HG02884 (cell line): ENCODE measurements at regions not wholly inside any gene's neighbourhood (a gene's known extent, or its start where the extent isn't known, plus 50 kb on each side); places are given as distances from the start of the nearest gene placed in this dataset.

Experiments
- ATAC-seq: cut with Tn5 transposase; IDR thresholded peaks from one replicate; pipeline ENCODE4 v1.9.1; 2021; ENCODE audit warnings: mild to moderate bottlenecking, moderate library complexity; ENCODE audit not compliant: unreplicated experiment

DNA sequence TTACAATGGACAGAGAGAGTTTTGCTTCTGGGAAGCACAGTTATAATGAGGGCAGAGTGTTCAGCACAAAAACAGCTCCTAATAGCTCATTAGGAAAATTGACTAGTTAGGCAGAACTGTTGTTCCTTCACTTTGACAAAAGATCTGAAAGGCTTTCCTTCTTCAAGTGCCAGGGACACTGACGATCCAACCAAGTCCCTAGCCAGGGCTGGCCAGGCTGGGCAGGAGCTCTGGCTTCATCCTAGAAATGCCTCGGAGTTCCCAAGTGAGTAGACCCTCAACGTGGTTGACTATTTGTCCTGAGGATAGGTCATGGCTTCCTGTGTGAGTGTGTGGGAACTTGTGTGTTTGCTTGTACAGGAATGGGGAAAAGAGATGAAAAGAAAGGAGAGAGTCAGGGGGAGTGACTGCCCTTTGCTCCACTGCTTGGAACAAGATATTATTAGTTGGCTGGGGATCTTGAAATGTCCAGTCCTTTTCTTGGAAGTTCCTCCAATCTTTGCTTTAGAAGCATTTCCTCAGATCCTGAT is 617.9 kb downstream of the NTRK3 start:
- no peak for ATAC-seq

DNA sequence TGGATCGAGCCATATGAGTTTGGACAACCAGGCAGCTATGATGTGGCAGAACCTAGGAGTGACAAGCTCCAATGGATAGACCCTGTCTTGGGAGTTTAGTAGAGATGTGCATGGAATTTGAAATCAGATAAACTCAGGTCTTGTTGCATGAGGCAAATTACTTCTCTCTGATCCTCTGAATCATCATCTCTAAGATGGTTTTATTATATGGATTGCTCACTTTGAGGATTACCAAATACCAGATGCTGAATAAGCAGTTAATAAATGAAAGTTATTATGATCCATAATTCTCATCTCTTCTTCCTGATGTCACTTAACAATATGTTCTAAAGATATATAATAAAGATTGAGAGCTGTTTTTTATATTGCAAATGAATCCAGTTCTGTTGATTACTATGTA is 622.2 kb downstream of the NTRK3 start:
- ATAC-seq = no peak

DNA sequence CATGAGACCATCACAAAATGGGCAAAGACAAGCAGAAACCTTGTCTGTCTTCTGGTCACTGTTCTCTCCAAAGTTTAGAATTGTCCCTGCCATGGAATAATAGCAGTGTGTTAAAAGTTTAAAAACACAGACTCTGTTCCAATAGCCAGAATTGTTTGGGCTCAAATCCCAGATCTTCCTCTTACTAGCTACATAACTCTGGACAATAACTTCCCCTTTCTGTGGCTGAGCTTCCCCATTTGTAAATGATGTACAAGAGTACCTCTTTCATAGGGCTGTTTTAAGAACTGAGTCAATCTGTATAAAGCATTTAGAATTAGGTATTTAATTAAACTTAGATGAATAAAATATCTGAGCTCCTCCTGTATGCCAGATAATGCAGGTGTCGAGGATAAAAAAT is 623.0 kb downstream of the NTRK3 start:
- ATAC-seq = no peak

DNA sequence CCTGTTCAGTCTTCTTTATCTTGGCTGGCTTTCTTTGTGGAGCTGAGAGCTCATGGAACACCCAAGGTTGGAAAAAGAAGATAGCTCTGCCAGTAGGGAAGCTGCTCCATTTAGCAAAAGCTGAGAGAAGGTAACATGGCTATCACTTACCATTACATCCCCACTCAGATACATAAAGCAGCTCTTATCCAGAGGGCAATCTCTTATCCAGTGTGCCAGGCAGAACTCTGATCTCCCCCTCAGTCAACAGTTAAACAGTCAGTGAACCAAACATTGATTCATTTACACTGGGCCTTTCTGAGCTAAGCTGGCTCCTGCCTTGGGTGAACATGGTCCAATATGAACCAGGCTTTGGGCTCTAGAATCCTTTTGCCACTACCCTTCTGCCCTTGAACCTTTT is 624.2 kb downstream of the NTRK3 start:
- ATAC-seq = no peak

DNA sequence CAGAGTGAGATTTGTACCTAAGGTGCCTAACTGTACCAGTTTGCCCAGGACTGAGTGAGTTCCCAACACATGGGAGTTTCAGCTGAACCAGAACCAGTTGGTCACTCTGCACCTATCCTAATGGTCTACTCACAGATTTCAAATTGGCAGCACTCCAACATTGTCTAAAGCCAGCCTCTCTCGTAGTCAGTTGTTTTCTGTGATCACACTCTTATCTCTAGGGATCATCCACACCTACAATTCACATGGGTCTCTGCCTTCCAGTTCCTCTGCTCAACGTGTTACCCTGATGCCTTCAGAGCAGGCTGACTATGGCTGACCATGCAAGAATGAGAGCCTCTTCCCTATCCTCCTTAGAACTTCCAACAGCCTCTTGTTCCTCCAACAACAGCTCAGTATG is 624.8 kb downstream of the NTRK3 start:
- ATAC-seq = no peak

DNA sequence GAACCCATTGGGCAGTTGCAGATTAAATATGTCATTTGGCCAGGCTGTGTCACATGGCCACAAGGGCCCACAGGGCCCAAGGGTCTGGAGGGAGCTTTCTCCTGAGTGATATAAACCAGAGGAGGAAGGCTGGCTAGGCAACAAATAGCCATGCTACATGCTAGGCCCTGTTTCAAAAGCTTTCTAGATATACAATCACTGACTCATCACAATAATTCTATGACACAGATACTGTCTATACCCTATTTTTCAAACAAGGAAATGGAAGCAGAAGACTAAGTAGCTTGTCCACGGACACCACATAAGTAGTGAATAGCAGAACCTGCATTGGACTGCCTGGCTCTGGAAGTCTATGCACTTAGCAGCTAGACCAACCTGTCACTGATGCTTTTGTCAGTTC is 625.4 kb downstream of the NTRK3 start:
- no peak for ATAC-seq

DNA sequence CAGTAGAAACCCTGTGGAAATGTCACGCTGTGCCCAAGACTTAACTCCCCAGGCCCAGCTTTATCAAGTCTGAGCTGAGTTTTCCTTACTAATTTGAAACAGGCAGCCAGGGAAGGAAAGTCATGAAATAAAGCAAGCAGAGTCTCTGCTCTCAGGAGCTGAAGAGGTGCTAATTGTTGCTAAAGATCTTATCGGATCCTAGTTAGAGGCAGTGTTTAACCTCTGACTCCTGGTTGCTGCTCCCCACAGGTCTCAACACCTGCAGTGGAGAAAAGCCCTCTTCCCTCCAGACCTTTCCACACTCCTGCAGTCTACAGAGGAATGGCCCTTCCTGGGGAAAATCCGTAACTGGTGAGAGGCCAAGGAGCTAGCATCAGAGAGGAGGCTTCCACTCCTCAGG is 628.2 kb downstream of the NTRK3 start:
- ATAC-seq = no peak

DNA sequence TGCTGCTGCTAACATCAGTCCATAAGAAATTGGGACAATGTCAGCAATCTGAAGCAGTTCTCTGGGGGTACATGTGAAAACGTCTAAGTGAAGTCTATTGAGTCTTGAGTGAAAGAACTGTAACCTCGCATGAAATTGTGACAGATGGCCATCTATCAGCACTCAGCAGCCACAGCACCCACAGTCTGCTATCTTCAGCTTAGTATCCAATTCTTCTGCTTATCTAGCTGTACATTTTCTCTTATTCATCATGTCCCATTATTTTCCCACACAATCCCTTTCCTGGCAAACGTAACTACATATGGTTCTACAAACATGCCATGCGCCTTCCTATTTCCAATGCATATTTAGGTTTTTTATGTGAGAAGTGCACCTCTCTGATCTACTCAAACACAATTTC is 629.7 kb downstream of the NTRK3 start:
- no peak for ATAC-seq

DNA sequence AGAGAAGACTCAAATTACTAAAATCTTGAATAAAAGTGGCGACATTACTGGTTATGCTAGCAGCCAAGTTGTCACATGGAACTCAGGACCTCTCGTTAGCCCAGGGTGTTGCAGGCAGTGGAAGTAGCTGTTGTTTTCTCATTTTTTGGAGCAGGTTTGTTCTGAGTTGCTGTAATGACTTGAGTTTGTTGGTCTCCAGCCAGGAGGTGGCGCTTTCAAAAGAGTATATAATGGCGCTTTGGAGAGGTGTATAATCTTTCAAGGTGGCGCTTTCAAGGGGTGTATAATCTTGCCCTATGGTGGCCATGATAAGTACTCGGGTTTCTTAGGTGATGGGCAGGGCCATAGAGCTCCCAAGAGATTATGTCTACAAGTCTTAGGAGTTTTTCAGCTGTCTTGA is 632.7 kb downstream of the NTRK3 start:
- ATAC-seq = no peak

DNA sequence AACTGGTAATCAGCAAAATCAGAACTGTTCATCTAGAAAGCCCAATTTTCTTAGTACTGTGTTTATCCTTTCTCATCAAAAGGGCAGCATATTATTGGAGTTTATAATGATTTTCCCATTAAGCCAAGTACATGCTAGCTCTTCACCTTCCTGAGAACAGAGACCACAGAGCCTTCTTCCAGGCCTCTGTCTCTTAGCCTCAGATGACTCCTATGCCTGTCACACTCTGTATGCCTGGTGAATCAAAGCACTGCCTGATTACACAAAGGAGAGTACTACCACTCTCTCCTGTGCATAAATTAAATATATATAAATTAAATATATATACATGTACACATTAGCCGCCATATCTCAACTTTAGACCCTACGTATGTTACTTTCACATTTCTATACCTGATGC is 636.1 kb downstream of the NTRK3 start:
- ATAC-seq = no peak

DNA sequence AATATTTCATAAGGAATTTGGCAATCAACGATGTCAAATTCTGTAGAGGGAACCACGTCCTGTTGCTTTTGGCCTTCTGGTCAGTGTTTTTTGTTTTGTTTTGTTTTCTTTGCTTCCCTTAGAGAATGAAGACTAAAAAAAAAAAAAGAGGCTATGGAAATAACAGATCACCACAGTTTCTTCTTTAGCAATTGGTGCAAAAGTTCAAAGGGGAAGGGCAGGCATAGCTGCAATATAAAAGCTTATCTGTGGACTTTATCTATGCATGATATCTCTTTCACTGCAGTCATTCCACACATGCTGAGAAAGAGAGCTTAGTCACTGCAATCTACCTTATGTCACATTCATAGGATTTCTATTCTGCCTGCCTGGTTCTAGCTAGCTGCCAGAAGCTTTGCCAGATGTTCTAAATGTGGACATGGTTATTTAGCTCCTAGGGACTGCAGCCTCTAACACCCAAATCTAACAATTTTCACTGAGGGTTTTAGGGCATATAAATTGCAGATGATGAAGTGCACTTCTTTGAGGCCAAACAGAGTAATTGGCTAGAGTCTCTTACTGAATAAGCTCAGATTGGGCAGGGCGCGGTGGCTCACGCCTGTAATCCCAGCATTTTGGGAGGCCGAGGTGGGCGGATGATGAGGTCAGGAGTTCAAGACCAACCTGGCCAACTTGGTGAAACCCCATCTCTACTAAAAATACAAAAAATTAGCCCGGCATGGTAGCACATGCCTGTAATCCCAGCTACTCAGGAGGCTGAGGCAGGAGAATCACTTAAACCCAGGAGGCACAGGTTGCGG is 637.2 kb downstream of the NTRK3 start:
- ATAC-seq = no peak

DNA sequence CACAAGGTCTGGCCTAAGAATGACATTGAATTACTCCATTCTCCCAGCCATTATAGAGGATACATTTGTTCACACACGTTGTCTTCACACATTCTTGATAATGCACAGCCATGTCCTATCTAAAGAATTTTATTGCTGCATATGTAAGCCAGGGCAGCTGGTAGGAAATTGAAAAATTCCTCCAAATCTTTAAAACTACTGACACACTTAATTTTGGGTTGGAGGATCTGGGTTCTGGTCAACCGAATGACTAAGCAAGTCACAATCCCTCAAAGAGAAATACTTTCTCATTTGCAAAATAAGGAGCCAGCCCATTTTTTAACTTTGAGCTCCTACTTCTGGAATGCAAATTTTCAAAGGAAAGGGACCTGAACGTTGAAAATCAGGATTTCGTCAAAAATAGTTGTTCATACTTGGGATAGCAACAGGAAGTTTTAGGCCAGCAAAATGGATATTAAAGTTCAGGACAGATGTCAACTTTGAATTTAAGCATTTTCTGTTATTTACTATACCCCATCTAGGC is 638.3 kb downstream of the NTRK3 start:
- ATAC-seq = no peak

DNA sequence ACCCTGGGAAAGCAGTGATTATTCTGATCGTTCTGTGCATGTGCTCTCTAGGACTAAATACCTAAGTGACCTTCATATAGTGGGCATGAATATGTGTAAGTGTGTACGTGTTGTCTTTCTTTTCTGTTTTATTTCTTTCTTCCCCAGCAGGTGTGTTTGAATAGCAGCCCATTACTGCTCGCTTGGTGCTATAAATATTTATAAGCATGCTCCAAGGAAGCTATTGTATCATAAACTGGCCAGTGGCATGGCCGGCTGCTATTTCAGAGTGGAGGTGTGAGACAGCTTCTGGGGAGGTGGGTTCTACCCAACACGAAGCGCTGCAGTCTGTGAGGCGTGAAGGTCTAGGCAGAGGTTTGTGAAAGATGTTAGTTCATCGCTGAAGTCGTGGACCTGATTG is 641.8 kb downstream of the NTRK3 start:
- ATAC-seq = no peak

DNA sequence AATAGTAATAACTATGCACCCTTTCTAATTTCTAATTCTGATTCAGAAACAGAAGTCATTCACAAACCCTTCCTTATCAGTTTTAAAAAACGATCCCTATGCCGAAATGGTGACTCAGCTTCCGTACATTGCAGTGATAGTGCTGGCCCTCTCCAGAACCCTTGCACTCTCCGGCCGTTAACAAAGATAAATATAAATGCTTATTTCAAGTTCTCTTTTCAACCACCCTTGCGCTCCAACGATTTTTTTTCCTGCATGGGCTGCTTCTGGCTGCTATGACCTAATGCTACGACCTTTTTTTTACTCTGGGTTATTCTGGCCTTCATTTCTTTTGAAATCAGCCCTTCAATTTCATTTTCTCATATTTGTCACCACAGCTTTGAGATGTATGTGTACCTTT is 646.2 kb downstream of the NTRK3 start:
- no peak for ATAC-seq

DNA sequence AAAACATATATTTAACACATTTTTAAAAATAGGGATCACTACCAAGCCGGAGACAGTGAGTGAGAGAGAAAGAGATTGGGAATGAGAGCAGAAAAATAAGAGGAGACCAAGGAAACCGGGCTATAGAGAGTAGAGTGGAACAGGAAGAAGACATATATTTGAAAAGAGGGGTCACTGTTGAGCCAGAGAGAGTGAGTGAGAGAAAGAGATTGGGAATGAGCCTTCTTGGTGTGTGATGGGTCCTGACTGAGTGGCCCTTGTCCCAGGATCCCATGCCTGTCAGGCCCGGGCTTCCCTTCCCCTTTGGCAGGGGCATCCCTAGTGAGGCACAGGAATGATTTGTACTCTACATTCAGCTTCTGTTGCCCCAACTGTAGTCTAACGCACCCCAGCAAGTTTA is 646.6 kb downstream of the NTRK3 start:
- no peak for ATAC-seq

DNA sequence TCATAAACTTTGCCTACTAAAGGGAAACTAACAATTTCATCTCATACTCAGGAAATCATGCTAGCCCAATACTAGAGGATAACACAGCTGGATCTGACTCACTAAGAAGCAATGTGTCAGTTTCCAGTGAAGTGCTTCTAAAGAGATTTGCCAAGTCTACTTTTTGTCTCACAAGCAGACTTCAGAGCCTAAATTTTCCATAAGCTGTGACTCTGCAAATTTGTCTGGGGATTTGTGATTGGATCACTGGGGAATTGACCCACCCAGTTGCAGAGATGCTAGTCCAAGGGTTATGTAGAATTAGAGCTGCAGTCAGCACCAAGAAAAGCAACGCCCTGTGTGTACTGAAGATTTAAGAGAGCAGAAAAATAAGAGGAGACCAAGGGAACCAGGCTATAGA is 647.1 kb downstream of the NTRK3 start:
- no peak for ATAC-seq

DNA sequence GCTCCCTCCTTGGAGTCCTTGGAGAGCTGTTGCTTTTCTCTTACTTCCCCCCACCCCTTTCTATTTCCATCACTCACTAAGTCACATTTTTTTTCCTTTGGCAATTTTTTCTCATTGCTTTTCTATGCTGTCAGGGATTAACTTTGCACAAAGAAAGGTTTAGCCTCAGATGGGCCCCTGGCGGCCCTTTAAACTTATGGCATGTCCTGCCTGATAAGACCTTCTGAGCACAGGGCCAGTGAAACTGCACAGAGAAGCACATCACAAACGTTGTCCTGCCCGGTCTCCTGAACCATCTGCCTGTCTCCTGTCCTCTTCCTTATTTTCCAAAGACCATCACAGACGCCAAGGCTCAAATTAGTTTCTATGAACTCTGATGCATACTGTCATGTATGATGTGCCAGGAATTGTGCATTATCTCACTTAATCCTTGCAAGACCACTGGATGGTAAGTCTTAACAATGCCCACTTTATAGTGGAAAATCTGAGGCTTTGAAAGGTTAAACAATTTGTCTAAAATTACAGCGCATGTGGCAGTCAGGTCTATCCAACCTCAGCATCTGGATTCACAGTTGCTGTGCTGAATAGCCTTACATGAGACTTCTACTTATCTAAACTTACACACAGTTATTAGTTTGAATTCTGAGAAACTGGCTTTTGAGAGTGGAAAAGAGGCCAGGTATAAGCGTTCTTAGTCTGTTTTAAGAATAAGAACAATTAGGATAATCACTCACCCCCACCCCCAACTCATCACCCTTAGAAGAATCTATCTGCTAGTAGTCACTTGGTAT is 648.1 kb downstream of the NTRK3 start:
- no peak for ATAC-seq

DNA sequence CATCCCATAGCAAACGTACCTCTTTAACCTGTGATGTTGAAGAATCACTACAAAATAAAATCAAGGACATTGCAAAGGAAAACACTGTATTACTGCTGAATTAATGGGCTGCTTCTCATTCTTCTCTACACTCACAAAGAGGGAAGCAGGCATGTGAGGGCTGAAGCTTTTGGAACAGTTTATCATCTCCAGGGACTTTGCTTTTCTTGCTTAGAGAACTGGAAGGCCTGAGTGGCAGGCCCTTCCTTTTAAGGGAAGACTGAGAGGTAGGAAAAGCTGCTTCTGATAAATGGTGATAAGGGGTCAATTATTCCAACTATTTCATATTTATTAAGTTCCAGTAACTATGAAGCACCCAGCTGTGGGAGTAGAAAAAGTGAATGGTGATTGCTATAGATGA is 649.6 kb downstream of the NTRK3 start:
- no peak for ATAC-seq

DNA sequence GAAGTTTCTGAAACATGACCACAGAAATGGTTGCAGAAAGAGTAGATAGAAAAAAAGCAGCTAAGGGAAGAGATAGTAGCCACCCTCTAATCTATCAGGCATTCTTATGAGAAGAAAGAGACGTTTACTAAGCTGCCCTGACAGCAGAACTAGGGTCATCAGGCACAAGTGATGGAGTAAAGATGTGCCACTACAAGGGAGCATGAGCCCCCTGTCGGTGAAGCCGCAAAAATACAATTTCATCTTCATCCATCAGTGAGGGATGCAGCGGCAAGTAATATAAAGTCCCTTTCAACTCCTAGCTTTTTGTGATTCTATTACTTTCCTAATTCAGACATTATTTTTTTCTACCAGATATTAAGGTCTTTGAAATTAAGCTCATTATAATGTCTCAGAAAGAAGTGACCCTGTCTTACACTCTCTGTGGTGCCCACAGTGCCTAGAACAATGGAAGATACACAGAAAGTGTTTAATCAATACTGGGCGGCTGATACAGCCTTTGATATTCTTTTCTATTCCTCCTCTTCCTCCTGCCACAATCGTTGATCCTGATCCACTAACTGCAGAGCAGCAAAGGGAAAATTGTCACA is 651.6 kb downstream of the NTRK3 start:
- ATAC-seq = no peak

DNA sequence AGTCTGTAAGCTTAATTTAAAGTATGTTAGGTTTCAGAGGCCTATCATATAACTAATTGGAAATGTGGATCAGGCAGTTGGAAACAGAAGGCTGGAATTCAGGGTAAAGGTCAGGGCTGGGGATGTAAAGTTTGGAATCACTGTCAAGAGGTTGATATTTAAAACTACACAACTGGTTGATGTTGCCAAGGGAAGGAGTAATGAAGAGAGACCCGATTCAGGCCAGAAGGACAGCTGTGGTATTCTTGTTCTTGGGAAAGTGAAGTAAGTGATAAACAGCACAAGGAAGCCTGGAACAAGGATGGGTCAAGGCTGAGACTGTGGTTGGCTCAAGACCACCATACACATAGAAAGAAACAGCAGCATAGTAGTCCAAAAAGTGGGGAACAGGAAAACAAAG is 654.2 kb downstream of the NTRK3 start:
- no peak for ATAC-seq

DNA sequence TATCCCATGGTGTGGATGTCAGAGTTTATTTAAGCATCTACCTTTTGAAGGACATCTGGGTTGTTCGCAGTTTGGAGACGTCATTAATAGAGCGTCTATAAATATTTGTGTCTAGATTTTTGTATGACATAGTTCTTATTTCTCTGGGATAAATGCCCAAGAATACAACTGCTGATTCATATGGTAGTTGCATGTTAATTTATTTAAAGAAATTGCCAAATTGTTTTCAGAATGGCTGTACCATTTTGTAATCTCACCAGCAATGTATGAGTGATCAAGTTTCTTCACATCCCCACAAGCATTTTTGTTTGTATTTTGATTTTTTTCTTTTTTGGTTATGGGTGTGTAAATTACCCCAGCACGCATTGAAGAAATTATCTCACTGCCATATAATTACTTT is 656.9 kb downstream of the NTRK3 start:
- no peak for ATAC-seq
